Neural progenitor cell (in vitro differentiated cells): ENCODE measurements at regions not wholly inside any gene's neighbourhood (a gene's known extent, or its start where the extent isn't known, plus 50 kb on each side); places are given as distances from the start of the nearest gene placed in this dataset.

Source experiments
- DNase-seq: peaks from one replicate; pipeline ENCODE4 v3.0.0-alpha.2; 2016; ENCODE audit warnings: low spot score
- H2AFZ ChIP-seq: fragments of 200-600 bp; sonication (generic); replicated peaks from 2 replicates; pipeline ENCODE4 v1.6.1; 2016; ENCODE audit warnings: antibody characterized with exemption
- H3F3A ChIP-seq: fragments of 200-600 bp; sonication (generic); 2 replicates; pipeline ENCODE4 v1.6.1; 2016; ENCODE audit warnings: antibody characterized with exemption, low read depth
- H3K27ac ChIP-seq: fragments of 200-600 bp; sonication (generic); 2 replicates; pipeline ENCODE4 v1.5.1; 2016; ENCODE audit warnings: mild to moderate bottlenecking
- H3K27me3 ChIP-seq: fragments of 200-600 bp; sonication (generic); 2 replicates; pipeline ENCODE4 v1.6.1; 2016; ENCODE audit warnings: mild to moderate bottlenecking, moderate library complexity
- H3K36me3 ChIP-seq: fragments of 200-600 bp; sonication (generic); 2 replicates; pipeline ENCODE4 v1.5.1; 2016
- H3K4me1 ChIP-seq: fragments of 200-600 bp; sonication (generic); 2 replicates; pipeline ENCODE4 v1.6.1; 2016; ENCODE audit warnings: mixed run types
- H3K4me2 ChIP-seq: fragments of 200-600 bp; sonication (generic); 2 replicates; pipeline ENCODE4 v1.6.1; 2016
- H3K4me3 ChIP-seq: fragments of 200-600 bp; sonication (generic); 2 replicates; pipeline ENCODE4 v1.5.1; 2016
- H3K79me2 ChIP-seq: fragments of 200-600 bp; sonication (generic); 2 replicates; pipeline ENCODE4 v1.6.1; 2016; ENCODE audit warnings: low read depth
- H3K9ac ChIP-seq: fragments of 200-600 bp; sonication (generic); 2 replicates; pipeline ENCODE4 v1.6.1; 2016
- H3K9me3 ChIP-seq: fragments of 200-600 bp; sonication (generic); 2 replicates; pipeline ENCODE4 v1.5.1; 2016; ENCODE audit warnings: low read depth
- H4K20me1 ChIP-seq: fragments of 200-600 bp; sonication (generic); 2 replicates; pipeline ENCODE4 v1.6.1; 2016; ENCODE audit warnings: low read depth
- H3K27ac Mint-ChIP-seq: 3 replicates; pipeline ENCODE4 v1.8.0; 2021; ENCODE audit warnings: mixed read lengths
- H3K27me3 Mint-ChIP-seq: 2 replicates; pipeline ENCODE4 v1.8.0; 2022; ENCODE audit warnings: low read depth, mild to moderate bottlenecking, inconsistent platforms, moderate library complexity, mixed read lengths; ENCODE audit not compliant: insufficient read depth
- H3K36me3 Mint-ChIP-seq: 3 replicates; pipeline ENCODE4 v1.8.0; 2021; ENCODE audit warnings: mixed read lengths
- H3K4me1 Mint-ChIP-seq: 3 replicates; pipeline ENCODE4 v1.8.0; 2021; ENCODE audit warnings: mixed read lengths
- H3K4me3 Mint-ChIP-seq: 3 replicates; pipeline ENCODE4 v1.8.0; 2021; ENCODE audit warnings: mild to moderate bottlenecking, moderate library complexity, mixed read lengths
- H3K9me3 Mint-ChIP-seq: 3 replicates; pipeline ENCODE4 v1.8.0; 2020; ENCODE audit warnings: mixed read lengths
- CTCF ChIP-seq: fragments of 200-600 bp; sonication (generic); IDR thresholded peaks from 2 replicates; pipeline ENCODE4 v1.5.1; 2017; ENCODE audit warnings: antibody characterized with exemption, mild to moderate bottlenecking
- EZH2 ChIP-seq: fragments of 200-600 bp; sonication (generic); IDR thresholded peaks from 2 replicates; pipeline ENCODE4 v1.6.1; 2017; ENCODE audit warnings: antibody characterized with exemption, mild to moderate bottlenecking, moderate library complexity
- EZH2phosphoT487 ChIP-seq: fragments of 200-600 bp; sonication (generic); IDR thresholded peaks from 2 replicates; pipeline ENCODE4 v1.6.1; 2017; ENCODE audit warnings: antibody characterized with exemption

GRCh38 chr13:74018062-74018431 lies 116.2 kb downstream of the KLF12 start:
- no peaks in the 10 kb centered on the region for H3K27me3 Mint-ChIP-seq
- H4K20me1 ChIP-seq = no peaks in the 10 kb centered on the region

GRCh38 chr13:74017301-74018061 lies 116.7 kb downstream of the KLF12 start:
- Histone ChIP-seq H3K79me2 (no peaks in the 10 kb centered on the region), H3F3A (no peaks in the 10 kb centered on the region), H3K27me3 (no peaks in the 10 kb centered on the region), H3K36me3 (no peaks in the 10 kb centered on the region), H3K4me1 (no peaks in the 10 kb centered on the region), H3K4me2 (no peak overlapping the region), H4K20me1 (no peaks in the 10 kb centered on the region), H2AFZ (no peak overlapping the region), H3K4me3 (no peak overlapping the region), H3K9me3 (no peaks in the 10 kb centered on the region), H3K27ac (no peak overlapping the region), H3K9ac (no peak overlapping the region)
- no peak for DNase-seq
- Mint-ChIP-seq H3K27me3 (no peaks in the 10 kb centered on the region), H3K9me3 (peaks cover 9% of the 10 kb centered on the region), H3K27ac (no peak overlapping the region), H3K4me1 (peaks cover 2% of the 10 kb centered on the region), H3K36me3 (peaks cover 16% of the 10 kb centered on the region), H3K4me3 (no peak overlapping the region)
- TF ChIP-seq EZH2phosphoT487 = no peak
- no peak for TF ChIP-seq CTCF
- TF ChIP-seq EZH2 = no peak

More at GRCh38 chr13:74018062-74018431, 116.2 kb downstream of the KLF12 start:
- no peak for DNase-seq
- Histone ChIP-seq H3K27me3 (no peaks in the 10 kb centered on the region), H3K36me3 (no peaks in the 10 kb centered on the region), H3K27ac (no peak overlapping the region), H3K9me3 (no peaks in the 10 kb centered on the region), H3K4me3 (no peak overlapping the region), H3K9ac (no peak overlapping the region), H3F3A (no peaks in the 10 kb centered on the region), H3K4me2 (no peak overlapping the region), H3K4me1 (no peaks in the 10 kb centered on the region), H3K79me2 (no peaks in the 10 kb centered on the region), H2AFZ (no peak overlapping the region)
- Mint-ChIP-seq H3K4me1 (peaks cover 2% of the 10 kb centered on the region), H3K9me3 (peaks cover 14% of the 10 kb centered on the region), H3K36me3 (peaks cover 22% of the 10 kb centered on the region), H3K4me3 (no peak overlapping the region), H3K27ac (no peak overlapping the region)
- TF ChIP-seq CTCF (no peak), EZH2phosphoT487 (no peak), EZH2 (no peak)

GRCh38 chr13:74015137-74015536 lies 119.1 kb downstream of the KLF12 start:
- no peak overlapping the region for H3K27ac ChIP-seq
- H3K36me3 ChIP-seq = no peaks in the 10 kb centered on the region
- H3K9ac ChIP-seq = no peak overlapping the region
- no peaks in the 10 kb centered on the region for H3K9me3 ChIP-seq
- Mint-ChIP-seq H3K27me3 (no peaks in the 10 kb centered on the region), H3K36me3 (peaks cover 3% of the 10 kb centered on the region), H3K4me1 (peaks cover 2% of the 10 kb centered on the region), H3K4me3 (no peak overlapping the region), H3K27ac (no peak overlapping the region), H3K9me3 (peaks cover under 1% of the 10 kb centered on the region)
- no peak overlapping the region for H2AFZ ChIP-seq
- H3K4me3 ChIP-seq = no peak overlapping the region
- no peaks in the 10 kb centered on the region for H4K20me1 ChIP-seq
- H3K79me2 ChIP-seq = no peaks in the 10 kb centered on the region
- no peak for DNase-seq
- no peak overlapping the region for H3K4me2 ChIP-seq
- no peaks in the 10 kb centered on the region for H3K4me1 ChIP-seq
- no peaks in the 10 kb centered on the region for H3K27me3 ChIP-seq
- H3F3A ChIP-seq = no peaks in the 10 kb centered on the region
- TF ChIP-seq CTCF = peak; percentile 41
- no peak for TF ChIP-seq EZH2
